DND-41 (cell line): ENCODE measurements at regions not wholly inside any gene's neighbourhood (a gene's known extent, or its start where the extent isn't known, plus 50 kb on each side); places are given as distances from the start of the nearest gene placed in this dataset.

Source experiments
- CTCF ChIP-seq: IDR thresholded peaks from 2 replicates; pipeline ENCODE4 v1.5.1; 2012; ENCODE audit warnings: borderline replicate concordance, low read length, moderate library complexity, mild to moderate bottlenecking; ENCODE audit not compliant: poor library complexity, severe bottlenecking; ENCODE audit errors: extremely low read depth
- EZH2 ChIP-seq: IDR thresholded peaks from 3 replicates; pipeline ENCODE4 v1.6.1; 2012; ENCODE audit warnings: borderline replicate concordance, low read depth, mild to moderate bottlenecking, moderate library complexity, low read length, inconsistent platforms; ENCODE audit not compliant: severe bottlenecking

GRCh38 chr12:73506611-73507010 is 1031.0 kb upstream of the ATXN7L3B start:
- TF ChIP-seq CTCF (no peak), EZH2 (no peak)
